HG03342 (cell line): ENCODE measurements at regions not wholly inside any gene's neighbourhood (a gene's known extent, or its start where the extent isn't known, plus 50 kb on each side); places are given as distances from the start of the nearest gene placed in this dataset.

Experiments used
- ATAC-seq: cut with Tn5 transposase; IDR thresholded peaks from one replicate; pipeline ENCODE4 v1.9.1; 2021; ENCODE audit warnings: mild to moderate bottlenecking, moderate library complexity; ENCODE audit not compliant: unreplicated experiment

GRCh38 chr2:161090411-161090810, 69.8 kb upstream of the TANK start:
- ATAC-seq: peak; percentile 54

GRCh38 chr2:161095314-161095713, 64.9 kb upstream of the TANK start:
- no peak for ATAC-seq

- no peak for ATAC-seq
These were observed 63.9 kb upstream of the TANK start for GRCh38 chr2:161096336-161096735.

GRCh38 chr2:161097157-161097556, 63.1 kb upstream of the TANK start:
- no peak for ATAC-seq

GRCh38 chr2:161100211-161100895, 59.9 kb upstream of the TANK start:
- no peak for ATAC-seq

GRCh38 chr2:161101406-161101805, 58.8 kb upstream of the TANK start:
- ATAC-seq: no peak

- ATAC-seq: no peak
These were observed 57.3 kb upstream of the TANK start for GRCh38 chr2:161102770-161103450.

GRCh38 chr2:161103451-161103831, 56.8 kb upstream of the TANK start:
- ATAC-seq: no peak

- peak; percentile 89 for ATAC-seq
These were observed 56.1 kb upstream of the TANK start for GRCh38 chr2:161104054-161104553.

- no peak for ATAC-seq
These were observed 53.0 kb upstream of the TANK start for GRCh38 chr2:161107265-161107664.
